Activated effector memory CD4-positive, alpha-beta T cell treated with Interleukin-2 at 50 U/mL for 16 hours (primary cell): ENCODE measurements at regions not wholly inside any gene's neighbourhood (a gene's known extent, or its start where the extent isn't known, plus 50 kb on each side); places are given as distances from the start of the nearest gene placed in this dataset.

Experiments used
- DNase-seq: peaks from one replicate; pipeline ENCODE4 v3.0.0-alpha.2; 2020

DNA sequence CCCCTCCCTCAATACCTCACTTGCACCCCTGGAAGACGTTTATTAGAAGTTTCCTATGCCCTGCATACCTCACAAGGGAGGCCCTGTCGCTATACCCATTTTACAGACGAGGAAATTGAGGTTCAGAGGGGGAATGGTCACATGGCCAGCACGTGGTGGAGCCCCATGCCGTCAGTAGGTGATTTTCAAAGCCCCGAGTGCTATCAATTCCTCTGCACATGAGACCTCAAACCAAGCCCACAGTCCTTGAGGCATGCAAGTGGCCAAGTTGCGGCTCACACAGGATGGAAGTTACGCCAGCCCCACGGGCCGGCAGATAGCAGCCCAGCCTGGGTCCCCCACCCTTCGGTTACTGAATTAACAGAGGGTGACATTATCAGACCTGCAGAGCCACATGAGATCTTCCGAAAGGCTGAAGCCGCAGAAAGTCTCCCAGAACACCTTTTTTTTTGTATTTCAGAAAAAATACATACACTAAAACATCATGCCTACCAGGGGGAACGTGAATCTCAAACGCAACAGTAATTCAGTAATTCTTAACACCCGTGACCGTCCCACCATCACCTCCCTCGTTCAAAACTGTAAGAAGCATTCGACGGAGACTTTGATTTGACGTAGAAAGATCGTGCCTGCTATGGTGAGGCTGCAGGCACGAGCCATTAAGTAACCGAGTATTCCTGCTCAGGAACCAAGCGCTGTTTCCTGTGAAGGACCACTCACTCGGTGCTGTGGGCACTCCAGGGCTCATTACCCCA lies 129.0 kb downstream of the RFLNA start:
- no peak for DNase-seq

DNA sequence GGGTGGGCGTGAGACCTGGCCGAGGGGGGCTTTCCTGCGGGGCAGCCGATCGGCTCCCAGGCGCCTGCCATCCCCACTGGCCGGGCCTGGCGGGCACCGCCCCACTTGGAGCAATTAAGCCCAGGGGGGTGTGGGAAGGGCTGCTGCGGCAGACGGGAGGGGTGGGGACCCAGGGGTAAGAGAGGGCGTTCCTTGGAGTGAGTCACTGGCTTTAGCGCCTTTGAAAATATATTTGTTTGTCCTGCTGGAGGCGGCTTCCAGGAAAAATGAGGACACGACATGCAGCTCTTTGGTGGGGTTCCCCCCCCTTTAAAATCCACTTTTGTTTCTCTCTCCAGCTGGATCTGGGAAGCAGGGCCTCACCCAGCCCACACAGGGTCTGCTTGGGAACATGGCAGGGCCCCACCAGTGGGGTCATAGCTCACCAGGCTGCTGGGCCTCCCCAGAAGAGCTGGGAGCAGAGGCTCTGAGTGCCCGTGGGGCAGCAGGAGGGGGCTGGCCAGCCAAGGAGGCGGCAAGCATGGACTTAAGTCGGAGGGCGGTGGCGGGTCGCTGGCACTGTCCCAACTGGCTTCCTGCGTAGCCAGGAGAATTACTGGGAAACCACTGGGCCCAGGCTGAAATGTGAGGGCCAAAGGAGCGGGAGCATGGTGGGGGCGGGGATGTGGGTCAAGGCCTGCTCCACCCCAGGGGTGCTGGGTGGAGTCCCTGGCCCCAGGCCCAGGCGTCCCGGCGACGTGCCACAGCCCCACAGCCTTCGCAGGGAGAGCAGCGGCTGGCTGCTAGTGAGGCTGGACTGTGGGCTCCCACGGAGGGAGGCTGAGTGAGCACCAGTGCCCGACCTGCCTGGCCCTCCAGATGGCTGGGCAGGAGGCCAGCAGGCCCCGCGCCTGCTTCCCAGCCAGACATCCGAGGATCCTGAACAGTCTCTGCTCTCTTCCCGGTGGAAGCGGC lies 128.0 kb downstream of the RFLNA start:
- no peak for DNase-seq

- DNase-seq: no peak
These were observed 127.3 kb downstream of the RFLNA start for GRCh38 chr12:124422142-124422569.

DNA sequence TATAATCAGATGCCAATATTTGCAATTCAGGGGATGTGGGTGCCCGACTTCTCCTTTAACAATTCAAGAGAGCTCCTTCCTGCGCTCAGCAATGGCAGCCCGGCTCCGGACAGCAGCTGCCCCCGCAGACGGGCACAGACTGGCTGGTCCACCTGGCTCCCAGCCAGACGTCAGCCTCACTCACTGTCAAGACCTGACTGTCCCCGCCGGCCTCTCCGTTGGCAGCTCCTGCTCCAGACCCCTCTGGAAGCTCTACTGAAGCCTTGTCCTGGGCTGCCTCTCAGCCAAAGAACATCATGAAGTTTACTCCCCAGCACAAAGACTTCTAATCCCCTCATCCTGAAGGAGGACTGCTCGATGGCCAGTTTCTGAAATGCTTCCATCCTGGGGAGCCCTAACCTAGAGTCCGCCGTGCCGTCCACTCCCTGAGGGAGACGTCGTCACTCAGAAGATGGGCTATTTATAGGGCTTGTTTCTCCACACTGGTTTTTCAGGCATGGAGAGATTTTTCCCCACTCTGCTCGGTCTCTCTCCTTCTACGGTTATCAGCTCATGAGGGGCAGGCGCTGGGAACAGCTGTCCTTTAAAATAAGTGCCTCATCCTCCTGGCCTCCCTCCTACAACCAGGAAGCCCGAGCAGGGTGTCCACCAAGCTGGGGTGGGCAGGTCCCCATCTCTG lies 126.2 kb downstream of the RFLNA start:
- no peak for DNase-seq

DNA sequence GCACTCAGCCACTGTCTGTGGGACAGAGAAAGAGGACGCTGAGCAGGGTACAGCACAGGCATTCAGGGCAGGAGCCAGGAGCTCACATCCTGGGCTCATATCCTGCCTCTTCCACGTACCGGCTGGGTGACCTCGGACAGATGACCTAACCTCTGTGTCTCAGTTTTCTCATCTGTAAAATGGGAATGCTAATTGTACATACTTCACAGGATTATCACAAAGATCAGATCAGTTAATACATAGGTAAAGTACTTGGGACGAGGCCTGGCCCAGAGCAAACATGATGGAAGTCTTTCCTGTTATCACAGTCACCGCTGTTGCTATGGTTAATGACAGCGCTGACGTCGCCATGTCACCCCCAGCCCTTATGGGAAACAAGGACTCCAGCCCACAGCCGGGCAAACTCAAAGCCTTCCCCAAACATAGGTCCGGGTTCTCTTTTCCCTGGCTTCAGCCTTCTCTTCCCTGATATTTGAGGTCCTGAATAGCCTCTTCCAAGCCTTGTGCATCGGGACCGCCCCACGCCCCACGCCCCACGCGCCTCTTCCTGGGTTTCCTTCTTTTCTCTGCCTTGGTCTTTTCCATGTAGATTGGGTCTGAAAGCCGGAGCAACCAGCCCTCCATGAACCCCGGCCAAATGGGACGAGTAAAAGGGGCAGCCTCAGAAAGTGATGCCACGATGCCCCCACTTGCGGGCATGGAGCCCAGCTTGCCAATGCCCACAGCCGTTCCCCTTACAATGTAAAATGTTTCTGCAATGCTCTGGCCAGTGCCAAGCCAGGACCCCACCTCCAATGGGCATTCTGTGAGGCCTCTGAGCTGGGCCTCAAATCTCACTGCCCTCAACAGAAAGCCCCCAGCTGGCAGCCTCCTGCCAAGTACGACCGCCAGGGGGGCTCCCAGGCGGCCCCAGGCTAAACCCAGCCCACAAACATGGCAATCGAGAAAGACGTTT lies 125.4 kb downstream of the RFLNA start:
- DNase-seq: no peak

DNA sequence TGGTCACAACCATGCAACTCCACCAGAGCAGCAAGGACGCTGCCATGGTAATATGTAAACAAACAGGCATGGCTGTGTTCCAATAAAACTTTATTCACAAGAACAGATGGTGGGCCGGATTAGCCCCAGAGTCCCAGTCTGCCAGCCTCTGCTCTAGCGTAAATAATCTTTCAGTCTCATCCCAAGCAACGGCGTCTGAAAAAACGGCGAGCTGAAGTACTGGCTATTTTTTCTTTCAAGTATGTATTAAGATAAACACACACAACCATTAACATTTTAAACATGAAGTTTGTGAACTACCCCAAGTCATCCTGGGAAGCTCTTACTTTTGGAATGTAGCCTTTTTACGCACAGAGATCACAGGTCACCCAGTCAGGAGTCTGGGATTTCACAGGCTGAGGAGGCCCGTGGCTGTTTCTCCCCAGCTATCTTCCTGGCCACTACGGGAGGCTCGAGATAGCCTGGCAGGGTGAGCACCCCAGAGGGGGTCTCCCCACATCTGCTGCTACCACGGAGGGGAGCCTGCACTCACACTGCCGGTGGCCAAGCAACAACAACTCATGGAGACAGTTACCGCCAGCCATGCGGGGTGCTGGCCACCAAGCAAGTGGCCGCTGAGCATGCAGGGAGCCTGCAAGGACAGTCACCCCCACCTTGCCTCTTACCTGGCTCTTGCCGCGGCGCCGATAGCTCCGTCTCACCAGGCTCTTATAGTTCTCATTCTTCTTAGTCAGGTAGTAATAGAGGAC lies 124.6 kb downstream of the RFLNA start:
- no peak for DNase-seq

- DNase-seq: no peak
These were observed 123.9 kb downstream of the RFLNA start for GRCh38 chr12:124418791-124419190.

DNA sequence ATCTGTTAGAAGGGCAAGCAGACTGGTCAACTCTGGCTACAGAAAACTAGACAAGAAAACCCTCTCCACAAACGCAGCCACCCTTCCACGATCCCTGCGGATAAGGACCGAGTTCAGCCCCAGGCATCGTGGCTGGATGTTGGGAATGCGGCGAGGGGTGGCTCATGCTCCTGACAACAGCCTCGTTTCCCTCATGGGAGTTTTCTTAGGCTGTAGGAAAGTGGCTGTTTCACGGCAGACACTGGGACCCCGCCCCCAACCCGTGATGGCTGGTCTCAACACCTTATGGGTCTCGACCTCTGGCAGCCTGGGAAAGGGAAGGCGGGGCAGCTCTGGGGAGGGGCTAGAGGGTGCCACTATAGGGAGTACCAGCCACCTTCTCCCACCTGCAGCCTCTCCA lies 123.3 kb downstream of the RFLNA start:
- DNase-seq: no peak

DNA sequence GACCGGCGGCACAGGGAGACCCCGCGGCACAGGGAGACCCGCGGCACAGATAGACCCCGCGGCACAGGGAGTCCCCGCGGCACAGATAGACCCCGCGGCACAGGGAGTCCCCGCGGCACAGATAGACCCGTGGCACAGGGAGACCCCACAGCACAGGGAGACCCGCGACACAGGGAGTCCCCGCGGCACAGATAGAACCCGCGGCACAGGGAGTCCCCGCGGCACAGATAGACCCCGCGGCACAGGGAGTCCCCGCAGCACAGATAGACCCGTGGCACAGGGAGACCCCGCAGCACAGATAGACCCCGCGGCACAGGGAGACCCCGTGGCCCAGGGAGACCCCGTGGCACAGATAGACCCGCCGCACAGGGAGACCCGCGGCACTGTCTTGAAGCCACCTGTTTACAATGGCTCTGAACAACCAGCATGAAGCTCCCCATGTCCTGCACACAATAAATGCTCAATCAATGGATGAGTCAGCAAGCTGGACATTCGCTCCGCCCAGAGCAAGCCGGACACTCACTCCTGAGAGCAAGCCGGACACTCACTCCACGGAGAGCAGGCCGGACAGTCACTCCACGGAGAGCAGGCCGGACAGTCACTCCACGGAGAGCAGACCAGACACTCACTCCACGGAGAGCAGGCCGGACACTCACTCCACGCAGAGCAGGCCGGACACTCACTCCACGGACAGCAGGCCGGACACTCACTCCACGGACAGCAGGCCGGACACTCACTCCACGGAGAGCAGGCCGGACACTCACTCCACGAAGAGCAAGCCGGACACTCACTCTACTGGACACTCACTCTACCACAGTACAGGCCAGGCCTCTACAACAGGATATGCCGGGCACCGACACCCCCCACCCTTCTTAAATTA lies 121.9 kb downstream of the RFLNA start:
- DNase-seq: no peak

GRCh38 chr12:124415064-124415463 lies 120.2 kb downstream of the RFLNA start:
- no peak for DNase-seq

DNA sequence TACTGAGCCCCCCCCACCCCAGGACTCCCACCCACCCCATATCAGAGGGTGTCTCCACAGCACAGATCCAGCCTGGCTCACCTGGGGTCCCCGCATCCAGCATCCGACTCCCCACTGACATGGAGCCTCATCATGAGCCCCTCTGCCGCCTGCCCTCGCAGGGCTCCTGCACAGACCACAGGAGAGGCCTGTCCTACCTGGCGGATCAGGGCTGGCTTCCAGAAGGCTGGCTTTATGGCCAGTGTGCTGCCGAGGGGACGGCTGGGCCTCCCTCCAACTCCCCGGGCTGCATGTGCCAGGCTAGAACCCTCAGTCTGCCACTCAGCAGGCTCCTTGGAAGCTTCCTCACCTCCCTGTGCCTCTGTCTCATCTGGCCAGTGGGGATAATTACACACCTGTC lies 119.0 kb downstream of the RFLNA start:
- DNase-seq: no peak

DNA sequence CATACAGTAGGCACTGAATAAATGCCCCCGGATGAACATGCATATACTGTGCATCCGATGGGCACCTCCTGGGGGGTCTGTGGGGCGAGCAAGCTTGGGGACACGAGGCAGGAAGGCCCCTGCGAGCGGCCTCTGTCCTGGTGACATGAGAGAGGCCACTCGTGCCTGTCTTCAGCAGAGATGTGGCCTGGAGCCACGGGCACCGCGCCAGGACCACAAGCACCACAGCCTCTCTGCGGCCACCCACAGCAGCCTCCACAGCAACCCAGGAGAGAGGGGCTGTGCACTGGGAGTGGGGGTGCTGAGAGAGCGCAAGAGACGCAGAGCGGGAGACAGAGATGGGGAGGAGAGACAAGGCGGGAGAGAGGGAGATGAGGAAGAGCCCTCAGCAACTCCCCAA lies 118.5 kb downstream of the RFLNA start:
- no peak for DNase-seq

GRCh38 chr12:124412646-124413015 lies 117.7 kb downstream of the RFLNA start:
- DNase-seq: no peak

DNA sequence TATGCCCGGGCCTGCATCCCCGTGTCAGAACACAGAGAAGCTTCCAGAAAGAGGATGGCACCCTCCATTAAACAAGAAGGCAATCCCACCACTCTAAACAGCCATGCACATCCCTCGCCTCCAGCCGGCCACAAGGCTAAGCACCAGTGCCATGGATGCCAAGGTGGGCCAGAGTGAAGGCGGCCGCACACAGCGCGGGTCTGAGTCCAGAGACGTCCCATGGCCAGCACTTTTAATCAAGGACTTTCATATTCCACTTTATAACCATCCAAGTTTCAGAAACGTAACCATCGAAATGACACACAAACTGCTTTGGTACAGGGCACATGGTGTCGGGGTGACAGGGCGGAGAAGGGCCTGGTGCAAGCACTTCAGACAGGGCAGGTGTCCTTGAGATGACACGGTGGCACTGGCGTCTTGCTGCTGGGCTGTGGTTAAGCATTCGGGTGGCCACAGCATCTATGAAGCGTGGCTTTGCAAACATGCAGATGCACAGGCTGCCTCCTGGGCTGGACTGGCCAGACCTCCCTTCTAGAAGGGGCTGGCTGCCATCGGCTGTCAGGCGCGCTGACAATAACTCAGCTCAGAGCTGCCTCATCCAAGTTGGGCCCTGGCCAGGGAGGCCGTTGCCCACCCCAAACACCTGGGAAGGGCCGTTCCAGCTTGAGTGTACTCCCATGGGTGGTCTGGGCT lies 117.2 kb downstream of the RFLNA start:
- DNase-seq: no peak

DNA sequence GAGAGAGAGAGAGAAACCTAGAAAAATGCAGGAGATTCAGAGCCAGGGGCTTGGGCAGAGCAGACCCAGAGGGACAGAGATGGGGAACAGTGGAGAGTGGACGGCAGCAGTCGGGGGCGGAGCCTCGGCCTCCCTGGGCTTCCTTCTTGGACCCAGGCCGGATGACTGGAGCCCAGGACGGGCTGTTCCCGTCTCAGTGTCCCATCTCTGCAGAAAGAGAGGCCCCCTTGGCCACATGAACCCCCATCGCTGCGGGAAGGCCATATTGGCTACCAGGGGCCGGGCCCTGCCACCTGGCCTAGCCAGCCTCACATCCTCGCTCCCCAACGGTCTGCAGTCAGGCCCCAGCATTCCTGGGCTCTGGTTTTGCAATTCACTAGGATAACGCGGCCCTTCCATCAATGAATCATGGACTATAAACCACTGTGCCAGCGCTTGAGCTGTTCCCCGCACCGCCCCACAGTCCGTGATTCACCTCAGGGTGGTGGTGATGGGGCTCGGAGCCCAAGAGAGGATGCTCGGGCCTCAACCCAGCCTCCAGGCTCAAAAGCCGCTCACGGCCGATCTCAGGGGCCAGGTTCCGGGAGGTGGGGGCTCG lies 116.5 kb downstream of the RFLNA start:
- DNase-seq: no peak

GRCh38 chr12:124410354-124411175 lies 115.7 kb downstream of the RFLNA start:
- no peak for DNase-seq

DNA sequence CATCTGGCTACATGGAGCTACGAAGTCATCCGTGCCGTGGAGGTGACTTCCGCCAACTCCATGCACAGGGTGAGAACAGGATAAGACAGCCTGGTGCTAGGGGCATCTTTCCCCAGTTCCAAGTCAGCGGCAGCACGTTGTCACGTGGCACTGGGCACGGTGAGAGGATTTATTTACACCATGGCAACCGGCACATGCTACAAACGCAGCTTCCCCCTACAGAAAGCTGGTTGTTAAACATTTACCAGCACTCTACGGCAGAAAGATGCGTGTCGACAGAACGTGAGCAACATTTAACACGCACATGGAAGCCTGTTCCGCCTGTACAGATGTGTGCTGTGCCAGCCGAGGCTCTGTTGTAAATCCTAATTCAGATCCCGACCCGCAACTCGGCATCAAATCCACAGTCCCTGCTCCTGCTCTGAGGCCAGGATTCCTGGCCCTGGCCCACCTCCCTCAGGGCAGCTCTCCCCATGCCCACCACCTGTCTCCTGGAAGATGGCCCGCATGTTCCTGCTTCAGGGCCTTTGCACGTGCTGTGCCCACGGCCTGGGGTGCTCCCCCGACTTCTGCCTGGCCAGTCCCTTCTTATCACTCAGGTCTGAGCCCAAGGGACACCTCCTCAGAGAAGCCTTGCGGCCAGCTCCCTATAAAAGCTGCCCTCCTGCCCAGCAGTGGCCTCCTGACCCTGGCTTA lies 114.1 kb downstream of the RFLNA start:
- DNase-seq: no peak

- no peak for DNase-seq
These were observed 112.2 kb downstream of the RFLNA start for GRCh38 chr12:124407074-124407473.
